HEK293T (cell line): ENCODE measurements at regions not wholly inside any gene's neighbourhood (a gene's known extent, or its start where the extent isn't known, plus 50 kb on each side); places are given as distances from the start of the nearest gene placed in this dataset.

Experiments
- CTCF ChIA-PET: fragments of 350-600 bp; formaldehyde crosslinking; extraction: SDS; loops from one replicate; lab custom pipeline; 2021; ENCODE audit warnings: antibody characterized with exemption, inconsistent platforms; lab: Yijun Ruan, JAX
- POLR2A ChIA-PET: fragments of 350-600 bp; formaldehyde crosslinking; extraction: SDS; loops from one replicate; lab custom pipeline; 2020; ENCODE audit warnings: antibody characterized with exemption, inconsistent platforms; lab: Yijun Ruan, JAX
- DNase-seq: peaks from one replicate; pipeline ENCODE4 v3.0.0; 2012; ENCODE audit warnings: mixed read lengths; ENCODE audit errors: extremely low spot score
- ARNT ChIP-seq: fragments of 450-650 bp; IDR thresholded peaks from 2 replicates; pipeline ENCODE4 v1.6.1; 2017; ENCODE audit warnings: mild to moderate bottlenecking
- BHLHE40 ChIP-seq: fragments of 450-650 bp; IDR thresholded peaks from 2 replicates; pipeline ENCODE4 v1.6.1; 2016; ENCODE audit warnings: mild to moderate bottlenecking, moderate library complexity, borderline replicate concordance
- CTBP1 ChIP-seq: fragments of 450-650 bp; IDR thresholded peaks from 2 replicates; pipeline ENCODE4 v1.6.1; 2016; ENCODE audit warnings: borderline replicate concordance
- ELF4 ChIP-seq: fragments of 450-650 bp; IDR thresholded peaks from 2 replicates; pipeline ENCODE4 v1.6.1; 2017; ENCODE audit warnings: antibody characterized with exemption
- FOXA1 ChIP-seq: fragments of 450-650 bp; IDR thresholded peaks from 2 replicates; pipeline ENCODE4 v1.6.1; 2016; ENCODE audit warnings: mild to moderate bottlenecking
- FOXK2 ChIP-seq: fragments of 450-650 bp; IDR thresholded peaks from 2 replicates; pipeline ENCODE4 v1.6.1; 2016; ENCODE audit warnings: mild to moderate bottlenecking
- FOXM1 ChIP-seq: fragments of 450-650 bp; IDR thresholded peaks from 2 replicates; pipeline ENCODE4 v1.6.1; 2017; ENCODE audit warnings: mild to moderate bottlenecking, borderline replicate concordance
- HDGF ChIP-seq: fragments of 450-650 bp; IDR thresholded peaks from 2 replicates; pipeline ENCODE4 v1.6.1; 2017; ENCODE audit warnings: antibody characterized with exemption, borderline replicate concordance
- L3MBTL2 ChIP-seq: fragments of 450-650 bp; conservative IDR thresholded peaks from 2 replicates; pipeline ENCODE4 v1.6.1; 2016; ENCODE audit warnings: mild to moderate bottlenecking
- LEF1 ChIP-seq: fragments of 450-650 bp; IDR thresholded peaks from 2 replicates; pipeline ENCODE4 v1.6.1; 2017; ENCODE audit warnings: mild to moderate bottlenecking, borderline replicate concordance
- NFRKB ChIP-seq: fragments of 450-650 bp; IDR thresholded peaks from 2 replicates; pipeline ENCODE4 v1.6.1; 2016; ENCODE audit warnings: mild to moderate bottlenecking, moderate library complexity
- SP1 ChIP-seq: fragments of 450-650 bp; IDR thresholded peaks from 2 replicates; pipeline ENCODE4 v1.6.1; 2017
- SUZ12 ChIP-seq: fragments of 450-650 bp; IDR thresholded peaks from 2 replicates; pipeline ENCODE4 v1.6.1; 2016; ENCODE audit warnings: mild to moderate bottlenecking
- TARDBP ChIP-seq: fragments of 450-650 bp; IDR thresholded peaks from 2 replicates; pipeline ENCODE4 v1.6.1; 2016
- ZNF384 ChIP-seq: fragments of 450-650 bp; IDR thresholded peaks from 2 replicates; pipeline ENCODE4 v1.6.1; 2016
- TF ChIP-seq, protein P1 (sequence below): fragments of 450-650 bp; IDR thresholded peaks from 2 replicates; pipeline ENCODE4 v1.6.1; 2016

DNA sequence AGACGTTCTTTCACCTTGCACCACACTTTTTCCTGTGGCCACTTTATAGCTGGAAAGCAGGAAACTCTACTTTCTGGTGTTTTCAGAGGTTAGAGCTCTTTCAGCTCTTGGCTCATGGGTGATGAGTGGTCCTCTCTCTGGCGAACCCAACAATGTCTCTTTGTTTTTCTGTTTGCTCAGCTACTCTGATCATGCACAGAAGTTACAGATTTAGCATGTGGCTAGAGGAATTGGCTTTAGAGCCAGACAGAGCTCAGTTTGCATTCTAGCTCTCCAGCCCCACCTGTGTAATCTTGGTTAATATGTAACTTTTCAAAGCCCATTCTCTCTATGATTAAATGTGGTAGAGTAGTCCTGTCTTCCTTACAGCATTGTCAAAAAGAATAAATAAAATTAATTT, 225.2 kb downstream of the HAPSTR1 start:
- CTCF ChIA-PET = no interaction called here
- POLR2A ChIA-PET = no interaction called here
- no peak for TF ChIP-seq FOXA1
- TF ChIP-seq BHLHE40 = no peak
- no peak for TF ChIP-seq TARDBP
- no peak for TF ChIP-seq ARNT
- TF ChIP-seq HDGF = no peak
- TF ChIP-seq ELF4 = no peak
- no peak for TF ChIP-seq SUZ12
- no peak for TF ChIP-seq FOXM1
- TF ChIP-seq LEF1 = no peak
- TF ChIP-seq, protein P1, sequence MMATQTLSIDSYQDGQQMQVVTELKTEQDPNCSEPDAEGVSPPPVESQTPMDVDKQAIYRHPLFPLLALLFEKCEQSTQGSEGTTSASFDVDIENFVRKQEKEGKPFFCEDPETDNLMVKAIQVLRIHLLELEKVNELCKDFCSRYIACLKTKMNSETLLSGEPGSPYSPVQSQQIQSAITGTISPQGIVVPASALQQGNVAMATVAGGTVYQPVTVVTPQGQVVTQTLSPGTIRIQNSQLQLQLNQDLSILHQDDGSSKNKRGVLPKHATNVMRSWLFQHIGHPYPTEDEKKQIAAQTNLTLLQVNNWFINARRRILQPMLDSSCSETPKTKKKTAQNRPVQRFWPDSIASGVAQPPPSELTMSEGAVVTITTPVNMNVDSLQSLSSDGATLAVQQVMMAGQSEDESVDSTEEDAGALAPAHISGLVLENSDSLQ = no peak
- no peak for TF ChIP-seq NFRKB
- TF ChIP-seq ZNF384 = no peak
- no peak for TF ChIP-seq SP1
- no peak for TF ChIP-seq FOXK2
- TF ChIP-seq L3MBTL2 = no peak
- no peak for DNase-seq

DNA sequence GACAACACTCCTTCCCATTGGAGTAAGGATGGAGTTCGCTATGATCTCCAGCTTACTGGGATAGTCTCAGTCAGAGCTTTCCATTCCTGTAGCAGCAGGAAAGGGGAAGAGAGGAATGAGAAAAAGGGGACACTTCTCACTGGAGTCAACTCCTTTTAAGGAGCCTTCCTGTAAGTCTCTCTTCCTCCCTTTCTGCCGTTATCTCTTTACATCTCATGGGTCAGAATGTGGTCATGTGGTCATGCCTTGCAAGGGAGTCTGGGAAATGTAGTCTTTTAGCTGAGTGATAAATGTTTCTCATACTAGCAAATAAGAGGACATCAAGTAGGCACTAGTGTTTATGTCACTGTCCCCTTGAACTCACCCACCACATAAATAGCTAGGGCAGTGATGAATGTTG, 227.3 kb downstream of the HAPSTR1 start:
- CTCF ChIA-PET = no interaction called here
- POLR2A ChIA-PET = no interaction called here
- no peak for DNase-seq
- TF ChIP-seq HDGF (no peak), TARDBP (no peak), ARNT (no peak), FOXK2 (no peak), FOXM1 (no peak), CTBP1 (no peak), ZNF384 (no peak), SP1 (no peak), SUZ12 (no peak)
- TF ChIP-seq, protein P1 = no peak

DNA sequence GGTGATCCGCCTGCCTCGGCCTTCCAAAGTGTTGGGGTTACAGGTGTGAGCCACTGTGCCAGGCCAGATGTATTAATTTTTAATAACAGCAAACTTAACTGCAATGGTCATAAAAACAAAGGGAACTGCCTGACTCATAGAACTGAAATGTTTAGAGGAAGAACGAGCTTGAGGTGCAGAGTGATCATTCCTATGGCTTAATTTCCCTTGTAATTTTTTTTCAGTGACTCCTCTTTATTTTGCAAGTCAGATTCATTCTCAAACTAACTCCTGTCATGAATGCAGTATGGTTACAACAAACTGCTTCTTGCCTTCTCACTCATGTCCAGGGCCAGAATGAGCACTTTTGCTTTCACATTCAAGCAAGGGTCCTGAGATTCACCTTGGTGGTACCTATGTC, 231.3 kb downstream of the HAPSTR1 start:
- ChIA-PET POLR2A (no interaction called here), CTCF (no interaction called here)
- no peak for DNase-seq
- TF ChIP-seq ZNF384 (no peak), FOXA1 (no peak), ARNT (no peak), NFRKB (no peak), BHLHE40 (no peak), CTBP1 (no peak), SP1 (no peak), HDGF (no peak), FOXK2 (no peak)
- TF ChIP-seq, protein P1 = no peak

DNA sequence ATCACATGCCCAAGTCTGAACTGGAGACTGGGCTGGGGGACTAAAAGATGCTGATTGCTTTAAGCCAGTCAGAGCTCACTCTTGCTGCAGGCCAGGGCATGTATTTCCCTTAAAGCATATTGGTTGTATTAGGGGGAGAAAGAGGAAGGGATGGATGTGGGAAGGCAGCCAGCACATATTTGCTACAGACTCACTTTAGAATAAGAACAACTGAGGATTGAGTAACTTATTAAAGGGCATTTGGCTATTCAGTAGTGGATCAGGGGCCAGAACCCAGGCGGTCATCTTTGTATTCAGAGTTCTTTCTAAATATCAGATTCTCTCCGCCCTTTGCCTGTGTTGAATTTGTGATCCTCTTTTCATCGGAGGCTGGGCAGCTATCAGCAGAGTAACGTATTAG, 231.7 kb downstream of the HAPSTR1 start:
- ChIA-PET POLR2A (no interaction called here), CTCF (no interaction called here)
- DNase-seq = no peak
- TF ChIP-seq FOXM1 (no peak), TARDBP (no peak), HDGF (no peak), LEF1 (no peak), FOXK2 (no peak)
- TF ChIP-seq, protein P1 = no peak

DNA sequence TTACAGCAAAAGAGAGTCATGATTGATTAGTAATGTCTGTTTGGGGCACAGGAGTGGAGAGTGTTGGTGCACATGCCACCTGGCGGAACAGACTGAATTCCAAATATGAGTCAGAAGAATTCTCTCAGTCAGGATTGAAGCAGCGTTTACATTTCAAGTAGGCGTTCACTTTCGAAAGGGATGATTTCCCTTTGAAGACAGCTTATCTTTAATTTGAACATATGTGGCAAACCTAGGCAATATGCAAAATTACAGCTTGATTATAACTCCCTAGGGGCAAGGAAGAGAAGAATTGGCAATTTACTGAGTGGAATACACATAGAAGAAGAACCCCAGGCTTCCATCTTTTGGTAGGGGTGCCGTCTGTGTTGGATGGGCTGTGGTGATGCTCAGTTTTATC, 235.8 kb downstream of the HAPSTR1 start:
- ChIA-PET CTCF (no interaction called here), POLR2A (no interaction called here)
- TF ChIP-seq TARDBP (no peak), CTBP1 (no peak), FOXA1 (no peak), SUZ12 (no peak), FOXM1 (no peak), ELF4 (no peak), LEF1 (no peak), BHLHE40 (no peak)
- DNase-seq = no peak

DNA sequence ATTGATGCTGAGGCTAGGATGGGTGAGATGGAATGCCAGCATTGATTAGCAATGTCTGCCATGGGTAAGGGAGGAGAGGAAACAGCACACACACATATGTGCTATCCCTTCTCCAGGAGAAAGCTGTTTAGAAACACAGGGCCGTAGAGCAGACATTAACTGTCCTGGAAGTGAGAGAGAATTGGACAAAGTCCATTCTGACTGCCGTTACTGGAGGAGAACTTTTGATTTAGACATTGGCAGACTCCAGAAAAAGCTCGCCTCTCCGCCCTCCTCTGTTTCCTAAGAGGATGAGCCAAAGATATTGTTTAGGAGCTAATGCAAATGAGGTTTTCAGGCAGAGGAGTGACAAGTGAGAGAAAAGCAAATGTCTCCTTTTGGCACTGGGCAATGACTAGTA, 237.0 kb downstream of the HAPSTR1 start:
- CTCF ChIA-PET = no interaction called here
- POLR2A ChIA-PET = no interaction called here
- no peak for TF ChIP-seq NFRKB
- no peak for TF ChIP-seq ELF4
- no peak for TF ChIP-seq HDGF
- no peak for TF ChIP-seq LEF1
- no peak for TF ChIP-seq FOXK2
- no peak for DNase-seq
